Frontal cortex (tissue), 3 donors: ENCODE measurements at regions not wholly inside any gene's neighbourhood (a gene's known extent, or its start where the extent isn't known, plus 50 kb on each side); places are given as distances from the start of the nearest gene placed in this dataset.

ENCODE experiments used
- DNase-seq, 2 donors: peaks; one replicate each; pipeline ENCODE4 v3.0.0; 2012; ENCODE audit warnings: low spot score in 2 of 2
- FAIRE-seq: peaks from 2 replicates; lab custom pipeline; 2012; peaks lifted over from hg19 to GRCh38; lab: Jason Lieb, UNC
- donor health status: control.
- donor health status: control.
- donor health status: control.

GRCh38 chr10:29120216-29120615 lies 168.7 kb upstream of the LYZL1 start:
- no peak for FAIRE-seq

GRCh38 chr10:29124864-29125263 lies 164.0 kb upstream of the LYZL1 start:
- no peak for DNase-seq
- no peak for FAIRE-seq

More at GRCh38 chr10:29120216-29120615, 168.7 kb upstream of the LYZL1 start:
- no peak for DNase-seq

GRCh38 chr10:29127037-29127700 lies 161.7 kb upstream of the LYZL1 start:
- no peak for DNase-seq
- FAIRE-seq = no peak

- DNase-seq (no peak), FAIRE-seq (no peak)
Observed at GRCh38 chr10:29127731-29128130, 161.1 kb upstream of the LYZL1 start.

GRCh38 chr10:29130190-29130673 lies 158.6 kb upstream of the LYZL1 start:
- no peak for FAIRE-seq
- DNase-seq = no peak

GRCh38 chr10:29131952-29132547 lies 156.8 kb upstream of the LYZL1 start:
- FAIRE-seq = no peak

GRCh38 chr10:29132551-29133111 lies 156.2 kb upstream of the LYZL1 start:
- FAIRE-seq = no peak
- DNase-seq = no peak

More at GRCh38 chr10:29131952-29132547, 156.8 kb upstream of the LYZL1 start:
- DNase-seq = no peak

GRCh38 chr10:29135337-29135736 lies 153.5 kb upstream of the LYZL1 start:
- FAIRE-seq (no peak), DNase-seq (no peak)

- FAIRE-seq (no peak), DNase-seq (no peak)
Observed at GRCh38 chr10:29136411-29136810, 152.5 kb upstream of the LYZL1 start.

- DNase-seq = no peak
- no peak for FAIRE-seq
Observed at GRCh38 chr10:29140151-29140550, 148.7 kb upstream of the LYZL1 start.

- FAIRE-seq (no peak), DNase-seq (no peak)
Observed at GRCh38 chr10:29140991-29141390, 147.9 kb upstream of the LYZL1 start.

- DNase-seq (no peak), FAIRE-seq (no peak)
Observed at GRCh38 chr10:29141761-29142160, 147.1 kb upstream of the LYZL1 start.

- no peak for FAIRE-seq
Observed at GRCh38 chr10:29142516-29143314, 146.2 kb upstream of the LYZL1 start.

GRCh38 chr10:29144126-29144525 lies 144.7 kb upstream of the LYZL1 start:
- DNase-seq (no peak), FAIRE-seq (no peak)

More at GRCh38 chr10:29142516-29143314, 146.2 kb upstream of the LYZL1 start:
- DNase-seq = no peak

- no peak for FAIRE-seq
- no peak for DNase-seq
Observed at GRCh38 chr10:29146311-29147100, 142.4 kb upstream of the LYZL1 start.

GRCh38 chr10:29150010-29150409 lies 138.9 kb upstream of the LYZL1 start:
- no peak for DNase-seq
- FAIRE-seq = no peak

GRCh38 chr10:29151005-29151404 lies 137.9 kb upstream of the LYZL1 start:
- DNase-seq (no peak), FAIRE-seq (no peak)

- DNase-seq (no peak), FAIRE-seq (no peak)
Observed at GRCh38 chr10:29157321-29157720, 131.5 kb upstream of the LYZL1 start.

- FAIRE-seq (no peak), DNase-seq (no peak)
Observed at GRCh38 chr10:29158066-29158465, 130.8 kb upstream of the LYZL1 start.

- no peak for FAIRE-seq
- DNase-seq = no peak
Observed at GRCh38 chr10:29160150-29160617, 128.7 kb upstream of the LYZL1 start.
